GM19238 (cell line): ENCODE measurements at regions not wholly inside any gene's neighbourhood (a gene's known extent, or its start where the extent isn't known, plus 50 kb on each side); places are given as distances from the start of the nearest gene placed in this dataset.

Source experiments
- DNase-seq: peaks from one replicate; pipeline ENCODE4 v3.0.0; 2011; ENCODE audit warnings: low spot score; ENCODE audit not compliant: insufficient read length

- DNase-seq = no peak
Measured at GRCh38 chr6:24987446-24988115, 51.8 kb upstream of the RIPOR2 start.

GRCh38 chr6:24988562-24988961 lies 52.8 kb upstream of the RIPOR2 start:
- DNase-seq = no peak

- no peak for DNase-seq
Measured at GRCh38 chr6:24990236-24990845, 54.6 kb upstream of the RIPOR2 start.

- DNase-seq = no peak
Measured at GRCh38 chr6:24990944-24991809, 55.4 kb upstream of the RIPOR2 start.

GRCh38 chr6:24991810-24992467 lies 56.2 kb upstream of the RIPOR2 start:
- DNase-seq = peak; percentile 54

- no peak for DNase-seq
Measured at GRCh38 chr6:24994812-24995211, 59.1 kb upstream of the RIPOR2 start.

GRCh38 chr6:24995270-24995669 lies 59.5 kb upstream of the RIPOR2 start:
- no peak for DNase-seq

GRCh38 chr6:24996269-24996836 lies 60.6 kb upstream of the RIPOR2 start:
- no peak for DNase-seq

- no peak for DNase-seq
Measured at GRCh38 chr6:24997231-24997630, 61.5 kb upstream of the RIPOR2 start.

GRCh38 chr6:24997905-24998304 lies 62.1 kb upstream of the RIPOR2 start:
- no peak for DNase-seq

- no peak for DNase-seq
Measured at GRCh38 chr6:25002326-25003091, 66.7 kb upstream of the RIPOR2 start.

- no peak for DNase-seq
Measured at GRCh38 chr6:25004357-25004756, 68.6 kb upstream of the RIPOR2 start.

GRCh38 chr6:25005010-25005409 lies 69.2 kb upstream of the RIPOR2 start:
- DNase-seq = no peak

GRCh38 chr6:25006075-25006474 lies 70.3 kb upstream of the RIPOR2 start:
- no peak for DNase-seq

- no peak for DNase-seq
Measured at GRCh38 chr6:25006565-25007001, 70.8 kb upstream of the RIPOR2 start.

GRCh38 chr6:25007269-25007699 lies 71.5 kb upstream of the RIPOR2 start:
- DNase-seq = no peak

- no peak for DNase-seq
Measured at GRCh38 chr6:25008707-25009392, 73.1 kb upstream of the RIPOR2 start.

- no peak for DNase-seq
Measured at GRCh38 chr6:25009393-25009710, 73.6 kb upstream of the RIPOR2 start.

GRCh38 chr6:25010176-25010575 lies 74.4 kb upstream of the RIPOR2 start:
- no peak for DNase-seq
